ENCODE measurements at regions not wholly inside any gene's neighbourhood (a gene's known extent, or its start where the extent isn't known, plus 50 kb on each side); places are given as distances from the start of the nearest gene placed in this dataset.
"Not testable (repeated sequence)": the region's sequence is repeated elsewhere in the genome, so short reads cannot be mapped to it uniquely, and the experiment has no call there.

DNA sequence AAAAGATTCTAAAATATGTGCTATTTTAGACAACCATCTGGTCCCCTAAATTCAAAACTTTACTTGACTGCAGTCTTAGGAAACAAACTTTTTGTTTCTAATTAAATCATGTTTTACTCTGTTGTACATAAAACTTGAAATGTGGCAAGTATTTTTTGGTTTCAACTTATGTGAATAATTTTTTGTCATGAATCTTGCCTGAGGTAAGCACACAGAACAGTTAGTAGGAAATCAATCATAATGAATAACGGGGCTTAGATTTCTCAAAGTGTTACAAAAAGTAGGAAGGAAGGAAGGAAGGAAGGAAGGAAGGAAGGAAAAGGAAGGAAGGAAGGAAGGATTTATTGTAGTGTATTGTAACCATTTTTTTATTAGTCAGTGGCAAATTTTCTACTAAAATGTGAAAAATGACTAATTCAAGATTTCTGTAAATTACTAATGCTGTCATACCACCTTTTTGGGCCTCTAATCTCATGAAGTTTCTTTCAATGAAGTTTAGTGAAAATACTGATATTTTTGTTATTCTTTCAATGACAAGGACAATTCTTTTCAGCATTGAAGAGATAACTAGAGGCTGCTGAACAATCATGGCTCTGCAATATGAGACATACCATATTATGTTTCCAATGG lies 1689.2 kb downstream of the OTOL1 start:
- DNase-seq (ENCODE audit: low read depth): no peak

GRCh38 chr3:163175970-163176369 lies 1679.4 kb downstream of the OTOL1 start:
- no peak for DNase-seq (ENCODE audit: low read depth)

DNA sequence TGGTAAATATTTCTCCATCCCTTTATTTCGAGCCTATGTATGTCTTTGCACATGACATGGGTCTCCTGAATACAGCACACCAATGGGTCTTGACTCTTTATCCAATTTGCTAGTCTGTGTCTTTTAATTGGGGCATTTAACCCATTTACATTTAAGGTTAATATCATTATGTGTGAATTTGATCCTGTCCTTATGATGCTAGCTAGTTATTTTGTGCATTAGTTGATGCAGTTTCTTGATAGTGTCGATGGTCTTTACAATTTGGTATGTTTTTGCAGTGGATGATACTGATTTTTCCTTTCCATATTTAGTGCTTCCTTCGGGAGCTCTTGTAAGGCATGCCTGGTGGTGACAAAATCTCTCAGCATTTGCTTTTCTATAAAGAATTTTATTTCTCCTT lies 1675.9 kb downstream of the OTOL1 start:
- not testable (repeated sequence) for DNase-seq (ENCODE audit: low read depth)

DNA sequence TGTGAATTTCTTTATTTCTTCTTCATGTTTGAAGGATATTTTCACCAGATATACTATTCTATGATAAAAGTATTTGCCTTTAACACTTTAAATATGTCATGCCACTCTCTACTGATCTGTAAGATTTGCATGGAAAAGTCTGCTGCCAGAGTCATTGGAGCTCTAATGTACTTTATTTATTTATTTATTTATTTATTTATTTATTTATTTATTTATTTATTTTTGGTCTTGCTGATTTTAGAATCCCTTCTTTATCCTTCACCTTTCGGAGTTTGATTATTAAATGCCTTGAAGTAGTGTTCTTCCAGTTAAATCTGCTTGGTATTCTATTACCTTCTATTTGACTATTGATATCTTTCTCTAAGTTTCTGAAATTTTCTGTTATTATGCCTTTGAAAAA lies 1669.6 kb downstream of the OTOL1 start:
- no peak for DNase-seq (ENCODE audit: low read depth)

DNA sequence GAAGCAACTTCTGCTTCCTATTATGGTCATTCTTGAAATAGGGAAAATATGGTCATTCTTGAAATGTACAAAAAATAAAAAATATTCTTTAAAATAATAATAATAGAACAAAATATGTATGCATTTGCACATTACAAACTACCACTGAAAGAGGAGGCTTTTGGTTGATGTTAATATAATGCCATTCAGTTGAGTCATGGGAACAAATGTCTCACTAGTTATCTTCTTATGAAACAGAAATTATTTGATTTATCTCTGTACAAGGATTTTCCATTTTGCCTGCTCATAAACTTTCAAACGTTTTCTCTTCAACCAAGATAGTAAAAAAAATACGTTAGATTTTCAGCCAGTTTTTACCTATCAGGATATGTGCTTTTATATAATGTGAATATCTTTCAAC lies 1662.7 kb downstream of the OTOL1 start:
- DNase-seq (ENCODE audit: low read depth): no peak

DNA sequence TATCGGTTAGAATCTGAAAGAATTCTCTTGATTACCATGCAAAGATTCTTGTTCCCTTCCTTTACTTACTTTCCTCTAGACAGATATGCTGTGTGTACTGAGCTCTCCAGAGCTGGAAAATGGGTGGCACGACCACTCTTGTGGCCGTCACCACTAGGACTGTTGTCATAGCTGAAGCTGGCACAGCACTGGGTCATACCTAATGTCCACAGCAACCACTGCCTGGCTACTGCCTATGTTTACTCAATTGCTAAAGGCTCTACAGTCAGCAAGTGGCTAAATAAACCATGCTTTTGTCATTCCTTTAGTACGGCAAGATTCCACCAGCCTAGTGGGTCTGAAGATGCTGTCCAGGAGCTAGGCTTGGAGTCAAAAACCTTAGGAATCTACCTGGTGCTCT lies 1643.0 kb downstream of the OTOL1 start:
- no peak for DNase-seq (ENCODE audit: low read depth)

DNA sequence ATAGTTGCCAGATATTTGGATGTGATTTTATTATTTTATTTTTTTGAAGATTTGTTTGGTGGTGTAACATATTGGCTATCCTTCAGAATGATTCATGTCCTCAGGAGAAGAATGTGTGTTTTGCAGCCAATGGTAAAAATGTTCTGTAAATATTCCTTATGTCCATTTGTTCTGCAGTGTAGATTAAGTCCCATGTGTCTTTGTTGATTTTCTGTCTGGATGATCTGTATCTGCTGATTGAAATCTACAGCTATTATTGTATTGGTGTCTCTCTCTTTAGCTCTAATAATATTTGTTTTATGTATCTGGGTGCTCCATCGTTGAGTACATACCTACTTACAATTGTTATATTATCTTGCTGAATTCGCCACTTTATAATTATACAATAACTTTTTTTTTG lies 1641.7 kb downstream of the OTOL1 start:
- no peak for DNase-seq (ENCODE audit: low read depth)

DNA sequence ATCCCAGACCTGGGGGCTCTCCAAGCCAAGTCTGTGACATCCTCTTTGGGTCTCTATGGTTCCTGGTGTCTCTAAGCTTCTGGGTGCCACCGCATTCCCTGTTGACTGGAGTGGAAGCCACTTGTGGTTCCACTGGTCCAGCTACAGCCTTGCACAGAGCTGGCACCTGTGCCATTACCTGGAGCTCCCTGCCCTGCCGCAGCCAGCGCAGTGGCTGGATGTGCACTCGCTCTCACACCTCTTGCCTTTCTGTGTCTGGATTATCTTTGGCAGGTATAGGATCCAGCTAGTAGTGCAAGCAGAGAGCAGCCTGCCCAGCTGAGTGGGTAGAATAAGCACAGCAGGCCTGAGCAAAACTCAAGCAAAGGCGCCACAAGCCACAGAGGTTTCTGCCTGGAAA lies 1635.5 kb downstream of the OTOL1 start:
- no peak for DNase-seq (ENCODE audit: low read depth)

DNA sequence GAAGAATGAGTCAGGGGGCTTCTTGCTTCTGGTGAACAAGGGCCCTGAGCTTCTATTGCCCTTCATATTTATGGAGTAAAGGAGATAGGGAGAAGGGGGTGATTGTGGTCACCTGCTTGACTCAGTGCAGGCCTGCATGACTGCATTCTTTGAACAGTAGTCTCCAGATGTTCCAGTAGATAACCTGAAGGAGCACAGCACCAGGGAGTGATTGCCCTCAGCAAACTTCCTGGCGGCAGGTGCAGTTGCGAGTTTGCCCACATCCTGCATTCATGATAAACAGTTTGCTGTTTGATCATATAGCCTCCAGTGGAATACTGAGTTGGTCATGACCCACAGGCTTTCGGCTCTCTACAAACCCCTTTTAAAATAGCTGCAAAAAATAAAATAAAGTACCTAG lies 1632.7 kb downstream of the OTOL1 start:
- DNase-seq (ENCODE audit: low read depth): no peak

GRCh38 chr3:163126115-163126514 lies 1629.5 kb downstream of the OTOL1 start:
- no peak for DNase-seq (ENCODE audit: low read depth)

All from GM04503 (cell line).